B cell (primary cell): ENCODE measurements at regions not wholly inside any gene's neighbourhood (a gene's known extent, or its start where the extent isn't known, plus 50 kb on each side); places are given as distances from the start of the nearest gene placed in this dataset.

Experiments
- ATAC-seq: fragments of 200-7000 bp; cut with Tn5 transposase; one replicate; pipeline ENCODE4 v1.10.0; 2021; ENCODE audit warnings: low read depth, mild to moderate bottlenecking, moderate number of reproducible peaks, moderate library complexity
- CTCF ChIA-PET: fragments of 350-600 bp; sonication (Branson Sonifier 250); formaldehyde crosslinking; loops from one replicate; lab custom pipeline; 2021; ENCODE audit warnings: antibody characterized with exemption, inconsistent platforms; lab: Charles Lee
- POLR2A ChIA-PET: fragments of 350-600 bp; sonication (Branson Sonifier 250); formaldehyde crosslinking; loops from one replicate; lab custom pipeline; 2021; ENCODE audit warnings: antibody characterized with exemption; lab: Charles Lee
- DNase-seq: peaks from one replicate; pipeline ENCODE4 v3.0.0; 2013
- H2AFZ ChIP-seq: 2 replicates; pipeline ENCODE4 v1.6.1; 2012; ENCODE audit warnings: mild to moderate bottlenecking, low read depth, low read length; ENCODE audit not compliant: insufficient read depth, poor library complexity, severe bottlenecking
- H3K27ac ChIP-seq, 2 donors: 1 replicate in 1 of 2; 2 replicates in 1 of 2; pipeline ENCODE4 v1.5.1; 2012 to 2013; ENCODE audit warnings: low read length in 2 of 2, mild to moderate bottlenecking in 2 of 2, moderate library complexity in 1 of 2
- H3K27me3 ChIP-seq, 4 experiments: fragments of 200-600 bp in 1 of 4; sonication (generic) in 1 of 4; replicated peaks in 1 of 4; 1 replicate in 2 of 4; 2 replicates in 2 of 4; pipeline versions ENCODE4 v1.6.1 to v1.7.0; 2013 to 2016; ENCODE audit warnings: low read length in 3 of 4, mild to moderate bottlenecking in 2 of 4, mixed read lengths in 1 of 4, moderate library complexity in 1 of 4; ENCODE audit not compliant: insufficient read depth in 4 of 4, control insufficient read depth in 3 of 4; ENCODE audit errors: control extremely low read depth in 1 of 4
- H3K36me3 ChIP-seq, 2 experiments: replicated peaks in 1 of 2; 1 replicate in 1 of 2; 2 replicates in 1 of 2; pipeline versions ENCODE4 v1.6.1 to v1.7.1; 2013; ENCODE audit warnings: low read length in 1 of 2; ENCODE audit not compliant: insufficient read depth in 2 of 2, control insufficient read depth in 1 of 2; ENCODE audit errors: control extremely low read depth in 1 of 2, extremely low read depth in 1 of 2
- H3K4me1 ChIP-seq, 2 donors: fragments of 200-600 bp in 1 of 2; sonication (generic) in 1 of 2; 1 replicate in 1 of 2; 2 replicates in 1 of 2; pipeline versions ENCODE4 v1.5.1 to v1.6.1; 2013 to 2017; ENCODE audit warnings: low read length in 2 of 2; ENCODE audit not compliant: control insufficient read depth in 2 of 2, insufficient read depth in 2 of 2
- H3K4me2 ChIP-seq: replicated peaks from 2 replicates; pipeline ENCODE3; 2012; ENCODE audit warnings: mild to moderate bottlenecking, low read depth, low read length; ENCODE audit not compliant: poor library complexity, severe bottlenecking
- H3K4me3 ChIP-seq, 5 experiments: fragments of 200-600 bp in 1 of 5; sonication (generic) in 1 of 5; 1 replicate in 3 of 5; 2 replicates in 2 of 5; pipeline versions ENCODE4 v1.5.1 to v1.7.0; 2011 to 2016; ENCODE audit warnings: low read length in 4 of 5, mild to moderate bottlenecking in 4 of 5, low read depth in 2 of 5, control low read depth in 1 of 5, moderate library complexity in 1 of 5; ENCODE audit not compliant: insufficient read depth in 1 of 5; ENCODE audit errors: control extremely low read depth in 1 of 5, extremely low read depth in 1 of 5
- H3K79me2 ChIP-seq: fragments of 200-600 bp; sonication (generic); one replicate; pipeline ENCODE4 v1.6.0; 2016; ENCODE audit warnings: low read length; ENCODE audit not compliant: control insufficient read depth, insufficient read depth
- H3K9ac ChIP-seq: fragments of 200-600 bp; sonication (generic); 2 replicates; pipeline ENCODE4 v1.6.1; 2017; ENCODE audit warnings: mild to moderate bottlenecking, low read length, moderate library complexity
- H3K9me3 ChIP-seq, 3 donors: one replicate each; pipeline versions ENCODE4 v1.6.1 to v1.7.1; 2013; ENCODE audit warnings: low read length in 2 of 3; ENCODE audit not compliant: control insufficient read depth in 2 of 3, insufficient read depth in 1 of 3; ENCODE audit errors: control extremely low read depth in 1 of 3
- H4K20me1 ChIP-seq: 2 replicates; pipeline ENCODE4 v1.6.0; 2012; ENCODE audit warnings: mild to moderate bottlenecking, low read length; ENCODE audit not compliant: insufficient read depth, control insufficient read depth, poor library complexity, severe bottlenecking
- H3K27ac Mint-ChIP-seq: one replicate; pipeline ENCODE4 v1.8.0; 2021; ENCODE audit warnings: mixed read lengths
- H3K27me3 Mint-ChIP-seq: one replicate; pipeline ENCODE4 v1.8.0; 2021; ENCODE audit warnings: mixed read lengths
- H3K4me1 Mint-ChIP-seq: one replicate; pipeline ENCODE4 v1.8.0; 2021; ENCODE audit warnings: mixed read lengths
- H3K4me3 Mint-ChIP-seq: one replicate; pipeline ENCODE4 v1.8.0; 2021; ENCODE audit warnings: mixed read lengths
- H3K9me3 Mint-ChIP-seq: one replicate; pipeline ENCODE4 v1.8.0; 2022; ENCODE audit warnings: mixed read lengths; ENCODE audit not compliant: insufficient read depth
- EZH2 ChIP-seq: IDR thresholded peaks from 2 replicates; pipeline ENCODE4 v1.6.1; 2012; ENCODE audit warnings: borderline replicate concordance, low read depth, mild to moderate bottlenecking, moderate library complexity, low read length; ENCODE audit not compliant: insufficient read depth, poor library complexity, severe bottlenecking
- WGBS: methylation state at CpG from one replicate; pipeline ENCODE4 v1.1.5; 2013; ENCODE audit warnings: missing lambda C conversion rate; ENCODE audit not compliant: insufficient coverage; 5-methylcytosine and 5-hydroxymethylcytosine counted together
- intact Hi-C: fragments of 100-400 bp; cut with micrococcal nuclease; formaldehyde crosslinking; loops from one replicate; pipeline ENCODE4 v1.10.0; 2022
- TF ChIP-seq, protein P1 (sequence below): fragments of 200-600 bp; IDR thresholded peaks from one replicate; pipeline ENCODE4 v1.8.0; 2022; ENCODE audit warnings: antibody characterized with exemption, mild to moderate bottlenecking

DNA sequence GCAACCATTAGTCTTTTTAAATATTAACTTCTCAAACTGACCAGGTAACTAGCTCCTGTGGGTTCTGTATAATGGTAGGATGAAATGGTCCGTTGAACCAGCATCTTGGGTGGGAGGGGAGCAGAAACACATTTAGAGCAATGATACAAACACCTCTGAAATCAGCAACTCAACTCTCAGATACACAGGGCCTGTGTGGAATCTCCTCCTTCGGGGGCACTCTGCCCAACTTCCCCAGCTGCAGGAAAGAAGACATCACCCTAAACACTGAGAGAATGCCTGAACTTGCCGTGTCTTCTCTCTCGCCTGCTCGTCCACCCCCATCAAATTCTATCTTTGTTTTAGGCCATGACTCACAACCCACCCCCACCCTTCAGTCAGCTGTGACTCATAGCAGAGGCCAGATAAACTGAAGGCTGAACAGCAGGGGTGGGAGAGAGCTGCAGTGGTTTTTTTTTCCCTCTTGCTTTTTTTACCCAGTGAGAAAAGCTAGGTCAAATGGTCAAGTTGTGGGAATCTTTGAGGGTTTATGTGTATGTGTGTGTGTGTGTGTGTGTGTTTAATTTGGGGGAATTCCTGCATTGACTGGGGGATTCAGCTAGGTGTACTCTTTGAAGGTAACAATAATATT lies 593.4 kb upstream of the JAG1 start:
- no peak overlapping the region for H3K27ac ChIP-seq
- no peaks in the 10 kb centered on the region for H3K27me3 ChIP-seq
- H3K4me3 Mint-ChIP-seq, result no peak overlapping the region
- H2AFZ ChIP-seq, result no peak overlapping the region
- POLR2A ChIA-PET, result no interaction called here
- no peaks in the 10 kb centered on the region for H3K79me2 ChIP-seq
- H3K36me3 ChIP-seq, result no peaks in the 10 kb centered on the region
- H3K4me2 ChIP-seq, result no peak overlapping the region
- CTCF ChIA-PET, result no interaction called here
- H3K9me3 ChIP-seq, result peaks cover 0 to 4% (median 0%) of the 10 kb centered on the region in 3 donors
- ATAC-seq (no peak), DNase-seq (no peak)
- no peaks in the 10 kb centered on the region for H4K20me1 ChIP-seq
- no peak for TF ChIP-seq EZH2
- TF ChIP-seq, protein P1, sequence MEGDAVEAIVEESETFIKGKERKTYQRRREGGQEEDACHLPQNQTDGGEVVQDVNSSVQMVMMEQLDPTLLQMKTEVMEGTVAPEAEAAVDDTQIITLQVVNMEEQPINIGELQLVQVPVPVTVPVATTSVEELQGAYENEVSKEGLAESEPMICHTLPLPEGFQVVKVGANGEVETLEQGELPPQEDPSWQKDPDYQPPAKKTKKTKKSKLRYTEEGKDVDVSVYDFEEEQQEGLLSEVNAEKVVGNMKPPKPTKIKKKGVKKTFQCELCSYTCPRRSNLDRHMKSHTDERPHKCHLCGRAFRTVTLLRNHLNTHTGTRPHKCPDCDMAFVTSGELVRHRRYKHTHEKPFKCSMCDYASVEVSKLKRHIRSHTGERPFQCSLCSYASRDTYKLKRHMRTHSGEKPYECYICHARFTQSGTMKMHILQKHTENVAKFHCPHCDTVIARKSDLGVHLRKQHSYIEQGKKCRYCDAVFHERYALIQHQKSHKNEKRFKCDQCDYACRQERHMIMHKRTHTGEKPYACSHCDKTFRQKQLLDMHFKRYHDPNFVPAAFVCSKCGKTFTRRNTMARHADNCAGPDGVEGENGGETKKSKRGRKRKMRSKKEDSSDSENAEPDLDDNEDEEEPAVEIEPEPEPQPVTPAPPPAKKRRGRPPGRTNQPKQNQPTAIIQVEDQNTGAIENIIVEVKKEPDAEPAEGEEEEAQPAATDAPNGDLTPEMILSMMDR, result no peak
- no peak overlapping the region for H3K9ac ChIP-seq
- WGBS, result no CpG with 5 or more reads among the region's 5 CpGs
- H3K9me3 Mint-ChIP-seq, result no peaks in the 10 kb centered on the region
- H3K4me1 Mint-ChIP-seq, result no peaks in the 10 kb centered on the region
- no peak overlapping the region for H3K4me3 ChIP-seq
- H3K4me1 ChIP-seq, result no peaks in the 10 kb centered on the region
- no peaks in the 10 kb centered on the region for H3K27me3 Mint-ChIP-seq
- intact Hi-C loops, result no loop called here
- no peak overlapping the region for H3K27ac Mint-ChIP-seq

DNA sequence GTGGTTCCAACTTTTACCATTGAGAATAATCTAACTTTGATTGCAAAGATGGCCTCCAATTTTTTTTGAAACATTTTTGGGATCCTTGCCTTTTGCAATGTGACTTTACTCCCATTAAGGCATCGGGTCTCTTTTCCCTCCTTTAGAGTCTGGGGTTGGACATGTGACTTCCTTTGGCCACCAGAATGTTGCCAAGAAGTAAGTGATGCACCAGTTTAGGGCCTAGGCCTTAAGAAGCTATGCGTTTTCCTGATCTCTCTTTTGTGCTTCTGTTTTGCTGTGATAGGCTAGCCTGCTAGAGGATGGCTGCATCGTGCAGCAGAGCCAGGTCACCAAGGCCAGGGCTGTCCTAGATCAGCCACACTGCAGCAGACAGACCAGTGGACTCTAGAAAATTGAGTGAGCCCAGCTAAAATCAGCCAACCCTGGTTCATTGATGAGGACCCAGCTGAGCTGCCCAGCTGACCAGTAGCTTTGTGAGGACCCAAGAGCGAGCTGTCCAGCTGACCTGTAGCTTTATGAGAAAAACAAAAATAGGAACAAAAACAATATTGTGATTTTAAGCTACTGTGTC lies 594.0 kb upstream of the JAG1 start:
- 92% methylated on average over 2 of the region's 4 CpGs for WGBS
- TF ChIP-seq EZH2, result no peak
- TF ChIP-seq, protein P1, result no peak
- H3K27ac ChIP-seq, result no peak overlapping the region
- H3K4me3 ChIP-seq, result no peak overlapping the region
- H3K4me2 ChIP-seq, result no peak overlapping the region
- H3K9me3 ChIP-seq, result peaks cover 0 to 4% (median 0%) of the 10 kb centered on the region in 3 donors
- DNase-seq (no peak), ATAC-seq (no peak)
- ChIA-PET CTCF (no interaction called here), POLR2A (no interaction called here)
- H3K9ac ChIP-seq, result no peak overlapping the region
- Mint-ChIP-seq H3K4me1 (no peaks in the 10 kb centered on the region), H3K9me3 (no peaks in the 10 kb centered on the region), H3K4me3 (no peak overlapping the region), H3K27me3 (no peaks in the 10 kb centered on the region), H3K27ac (no peak overlapping the region)
- no peaks in the 10 kb centered on the region for H3K79me2 ChIP-seq
- H3K4me1 ChIP-seq, result no peaks in the 10 kb centered on the region
- no peaks in the 10 kb centered on the region for H3K27me3 ChIP-seq
- intact Hi-C loops, result no loop called here
- H3K36me3 ChIP-seq, result no peaks in the 10 kb centered on the region
- H2AFZ ChIP-seq, result no peak overlapping the region
- H4K20me1 ChIP-seq, result no peaks in the 10 kb centered on the region
